Activated T-cell treated with anti-CD3 and anti-CD28 coated beads, Interleukin-2, amount 50 U/mL, for 24 hours (primary cell): ENCODE measurements at regions not wholly inside any gene's neighbourhood (a gene's known extent, or its start where the extent isn't known, plus 50 kb on each side); places are given as distances from the start of the nearest gene placed in this dataset.
"Not testable (repeated sequence)": the region's sequence is repeated elsewhere in the genome, so short reads cannot be mapped to it uniquely, and the experiment has no call there.

ENCODE experiments used
- DNase-seq: peaks from one replicate; pipeline ENCODE4 v3.0.0-alpha.2; 2020
- H3K27ac Mint-ChIP-seq: 2 replicates; pipeline ENCODE4 v1.8.0; 2020; ENCODE audit warnings: mild to moderate bottlenecking, mixed read lengths
- H3K27me3 Mint-ChIP-seq: 2 replicates; pipeline ENCODE4 v1.8.0; 2020; ENCODE audit warnings: mixed read lengths
- H3K36me3 Mint-ChIP-seq: 2 replicates; pipeline ENCODE4 v1.8.0; 2020; ENCODE audit warnings: low read depth, mixed read lengths
- H3K4me1 Mint-ChIP-seq: 2 replicates; pipeline ENCODE4 v1.8.0; 2020; ENCODE audit warnings: low read depth, mixed read lengths
- H3K4me3 Mint-ChIP-seq: 2 replicates; pipeline ENCODE4 v1.8.0; 2020; ENCODE audit warnings: mild to moderate bottlenecking, moderate library complexity, mixed read lengths
- H3K9me3 Mint-ChIP-seq: 2 replicates; pipeline ENCODE4 v1.8.0; 2020; ENCODE audit warnings: mixed read lengths

DNA sequence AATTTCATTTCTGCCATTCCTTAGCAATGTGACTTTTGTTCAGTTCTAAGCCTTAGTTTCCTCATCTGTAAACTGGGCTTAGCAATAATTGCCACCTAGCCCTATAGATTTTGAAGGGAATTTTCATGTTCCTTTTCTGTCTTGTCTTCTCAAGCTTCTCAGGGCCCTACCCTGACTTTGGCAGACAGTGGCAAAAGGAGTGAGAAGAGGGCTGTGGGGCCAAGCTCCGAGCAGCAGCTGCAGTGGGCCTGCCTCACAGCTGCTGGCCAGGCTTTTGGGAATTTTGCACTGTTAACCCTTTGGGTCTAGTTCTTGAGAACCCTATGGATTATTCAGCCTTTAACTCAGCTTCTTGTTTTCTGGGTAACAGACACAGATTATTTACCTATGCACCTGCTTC, 67.6 kb upstream of the IGSF1 start:
- Mint-ChIP-seq H3K27ac (no peak overlapping the region), H3K9me3 (no peaks in the 10 kb centered on the region), H3K36me3 (no peaks in the 10 kb centered on the region), H3K4me3 (no peak overlapping the region), H3K27me3 (peaks cover 28% of the 10 kb centered on the region), H3K4me1 (no peaks in the 10 kb centered on the region)
- no peak for DNase-seq

- Mint-ChIP-seq H3K27me3 (peaks cover 41% of the 10 kb centered on the region), H3K36me3 (no peaks in the 10 kb centered on the region), H3K9me3 (no peaks in the 10 kb centered on the region), H3K27ac (no peak overlapping the region), H3K4me3 (no peak overlapping the region), H3K4me1 (no peaks in the 10 kb centered on the region)
- no peak for DNase-seq
Measured at GRCh38 chrX:131359611-131360010, 70.5 kb upstream of the IGSF1 start.

GRCh38 chrX:131365766-131366165, 76.7 kb upstream of the IGSF1 start:
- Mint-ChIP-seq H3K27ac (no peak overlapping the region), H3K27me3 (peaks cover 59% of the 10 kb centered on the region), H3K36me3 (no peaks in the 10 kb centered on the region), H3K4me3 (no peak overlapping the region), H3K9me3 (no peaks in the 10 kb centered on the region), H3K4me1 (no peaks in the 10 kb centered on the region)
- no peak for DNase-seq

- no peaks in the 10 kb centered on the region for H3K9me3 Mint-ChIP-seq
- no peaks in the 10 kb centered on the region for H3K4me1 Mint-ChIP-seq
- no peak for DNase-seq
- no peaks in the 10 kb centered on the region for H3K36me3 Mint-ChIP-seq
- H3K27ac Mint-ChIP-seq, result no peak overlapping the region
- H3K27me3 Mint-ChIP-seq, result peaks cover 59% of the 10 kb centered on the region
- no peak overlapping the region for H3K4me3 Mint-ChIP-seq
Measured at GRCh38 chrX:131366407-131366806, 77.3 kb upstream of the IGSF1 start.

DNA sequence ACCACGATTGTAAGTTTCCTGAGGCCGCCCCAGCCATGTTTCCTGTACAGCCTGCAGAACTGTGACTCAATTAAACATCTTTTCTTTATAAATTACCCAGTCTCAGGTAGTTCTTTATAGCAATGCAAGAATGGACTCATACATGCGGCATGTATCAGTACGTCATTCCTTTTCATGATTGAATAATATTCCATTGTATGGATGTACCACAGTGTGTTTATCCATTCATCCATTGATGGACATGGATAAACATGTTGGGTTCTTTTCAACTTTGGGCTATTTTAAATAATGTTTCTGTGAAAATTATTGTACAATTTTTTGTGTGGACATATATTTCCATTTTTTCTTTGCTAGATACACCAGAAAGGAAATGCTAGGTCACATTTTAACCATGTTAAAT, 99.2 kb upstream of the IGSF1 start:
- Mint-ChIP-seq H3K27me3 (peaks cover 30% of the 10 kb centered on the region), H3K36me3 (no peaks in the 10 kb centered on the region), H3K4me3 (no peak overlapping the region), H3K9me3 (peaks cover 7% of the 10 kb centered on the region), H3K4me1 (no peaks in the 10 kb centered on the region), H3K27ac (no peak overlapping the region)
- no peak for DNase-seq

DNA sequence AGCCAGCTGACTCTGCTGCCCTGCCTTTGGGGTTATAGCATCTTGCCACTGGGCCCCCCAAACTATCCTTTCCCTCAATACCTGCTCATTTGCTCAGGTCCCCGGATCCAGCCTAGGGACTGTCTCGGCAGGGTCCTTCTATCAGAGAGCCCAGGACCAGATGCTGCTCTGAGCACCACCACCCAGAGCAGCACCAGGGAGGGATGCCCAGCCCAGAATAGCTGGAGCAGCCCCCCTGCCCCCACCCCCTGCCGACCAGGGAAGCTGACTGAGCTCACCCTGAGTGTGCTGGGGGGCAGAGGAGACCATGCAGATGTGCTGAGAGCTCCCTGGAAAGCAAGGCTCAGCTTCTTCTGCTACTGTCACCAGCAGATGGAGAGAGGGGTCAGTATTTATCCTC, 103.6 kb upstream of the IGSF1 start:
- peaks cover 55% of the 10 kb centered on the region for H3K27me3 Mint-ChIP-seq
- no peak overlapping the region for H3K27ac Mint-ChIP-seq
- H3K36me3 Mint-ChIP-seq, result no peaks in the 10 kb centered on the region
- no peak overlapping the region for H3K4me3 Mint-ChIP-seq
- DNase-seq, result no peak
- H3K4me1 Mint-ChIP-seq, result no peaks in the 10 kb centered on the region
- peaks cover 7% of the 10 kb centered on the region for H3K9me3 Mint-ChIP-seq

DNA sequence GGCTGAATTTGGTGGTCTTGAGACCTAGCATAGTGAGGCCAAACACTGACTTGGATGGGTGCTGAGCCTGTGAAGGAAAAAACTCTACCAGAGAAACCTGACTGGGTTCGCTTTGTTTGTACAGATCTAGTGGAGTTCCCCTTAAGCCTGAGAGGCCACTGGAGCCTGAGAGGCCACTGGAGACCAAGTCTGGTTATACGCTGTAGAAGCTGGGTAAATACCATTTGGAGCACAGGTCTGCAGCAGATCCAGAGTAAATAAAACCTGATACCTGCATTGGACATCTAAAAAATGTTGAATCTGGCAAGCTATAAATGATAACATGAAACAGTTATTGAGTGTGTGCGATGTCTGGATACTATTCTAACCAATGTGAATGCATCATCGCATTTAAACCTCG, 104.3 kb upstream of the IGSF1 start:
- Mint-ChIP-seq H3K4me1 (no peaks in the 10 kb centered on the region), H3K36me3 (no peaks in the 10 kb centered on the region), H3K27ac (no peak overlapping the region), H3K9me3 (no peaks in the 10 kb centered on the region), H3K27me3 (peaks cover 56% of the 10 kb centered on the region), H3K4me3 (no peak overlapping the region)
- DNase-seq, result no peak

- no peaks in the 10 kb centered on the region for H3K9me3 Mint-ChIP-seq
- H3K4me3 Mint-ChIP-seq, result no peak overlapping the region
- no peaks in the 10 kb centered on the region for H3K4me1 Mint-ChIP-seq
- peaks cover 59% of the 10 kb centered on the region for H3K27me3 Mint-ChIP-seq
- no peaks in the 10 kb centered on the region for H3K36me3 Mint-ChIP-seq
- H3K27ac Mint-ChIP-seq, result no peak overlapping the region
- DNase-seq, result no peak
Measured at GRCh38 chrX:131394384-131394783, 105.3 kb upstream of the IGSF1 start.

DNA sequence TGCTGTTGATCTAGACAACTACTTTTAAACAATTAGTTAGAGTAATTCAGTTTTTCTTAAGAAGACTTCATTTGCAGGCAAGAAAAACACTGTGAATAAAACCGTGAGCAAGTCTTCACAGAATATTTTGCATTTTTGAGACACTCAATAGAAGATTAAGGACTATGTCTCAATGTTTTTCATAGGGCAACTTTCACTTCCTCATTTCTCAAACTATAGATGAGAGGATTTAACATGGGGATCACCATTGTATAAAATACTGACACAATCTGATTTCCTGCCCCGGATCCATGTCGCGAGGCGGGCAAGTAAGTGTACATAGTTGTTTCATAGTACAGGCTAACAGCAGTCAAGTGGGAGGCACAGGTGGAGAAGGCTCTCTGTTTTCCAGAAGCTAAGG, 108.8 kb upstream of the IGSF1 start:
- DNase-seq, result no peak
- Mint-ChIP-seq H3K36me3 (no peaks in the 10 kb centered on the region), H3K27me3 (peaks cover 44% of the 10 kb centered on the region), H3K27ac (no peak overlapping the region), H3K4me3 (no peak overlapping the region), H3K9me3 (no peaks in the 10 kb centered on the region), H3K4me1 (no peaks in the 10 kb centered on the region)

- Mint-ChIP-seq H3K4me3 (no peak overlapping the region), H3K36me3 (no peaks in the 10 kb centered on the region), H3K27me3 (peaks cover 33% of the 10 kb centered on the region), H3K27ac (no peak overlapping the region), H3K9me3 (no peaks in the 10 kb centered on the region), H3K4me1 (no peaks in the 10 kb centered on the region)
- no peak for DNase-seq
Measured at GRCh38 chrX:131399678-131400428, 110.7 kb upstream of the IGSF1 start.

- H3K27me3 Mint-ChIP-seq, result peaks cover 33% of the 10 kb centered on the region
- H3K27ac Mint-ChIP-seq, result no peak overlapping the region
- H3K36me3 Mint-ChIP-seq, result no peaks in the 10 kb centered on the region
- no peaks in the 10 kb centered on the region for H3K9me3 Mint-ChIP-seq
- no peaks in the 10 kb centered on the region for H3K4me1 Mint-ChIP-seq
- no peak overlapping the region for H3K4me3 Mint-ChIP-seq
- DNase-seq, result no peak
Measured at GRCh38 chrX:131402124-131402811, 113.2 kb upstream of the IGSF1 start.

GRCh38 chrX:131405497-131405896, 116.4 kb upstream of the IGSF1 start:
- Mint-ChIP-seq H3K36me3 (no peaks in the 10 kb centered on the region), H3K4me3 (no peak overlapping the region), H3K27me3 (peaks cover 27% of the 10 kb centered on the region), H3K27ac (no peak overlapping the region), H3K4me1 (no peaks in the 10 kb centered on the region), H3K9me3 (no peaks in the 10 kb centered on the region)
- no peak for DNase-seq

DNA sequence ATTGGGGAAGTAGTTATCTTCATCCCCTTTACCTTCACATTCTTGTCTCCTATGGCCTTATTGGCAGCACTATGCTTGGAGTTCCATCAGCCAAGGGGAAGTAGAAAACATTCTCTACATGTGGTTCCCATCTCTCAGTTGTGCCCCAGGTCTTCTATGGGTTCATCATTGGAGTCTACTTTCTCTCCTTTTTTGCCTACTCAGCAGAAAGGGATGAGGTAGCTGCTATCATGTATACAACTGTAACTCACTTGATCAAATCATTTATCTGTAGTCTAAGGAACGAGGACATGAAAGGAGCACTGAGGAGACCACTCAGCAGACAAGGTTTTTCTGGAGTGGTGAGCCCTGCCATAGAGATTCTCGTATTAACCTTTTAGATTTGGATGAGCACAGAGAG, 119.0 kb upstream of the OR13H1 start:
- no peaks in the 10 kb centered on the region for H3K9me3 Mint-ChIP-seq
- no peak overlapping the region for H3K27ac Mint-ChIP-seq
- H3K4me3 Mint-ChIP-seq, result no peak overlapping the region
- H3K27me3 Mint-ChIP-seq, result peaks cover 55% of the 10 kb centered on the region
- H3K4me1 Mint-ChIP-seq, result no peaks in the 10 kb centered on the region
- no peak for DNase-seq
- H3K36me3 Mint-ChIP-seq, result no peaks in the 10 kb centered on the region

DNA sequence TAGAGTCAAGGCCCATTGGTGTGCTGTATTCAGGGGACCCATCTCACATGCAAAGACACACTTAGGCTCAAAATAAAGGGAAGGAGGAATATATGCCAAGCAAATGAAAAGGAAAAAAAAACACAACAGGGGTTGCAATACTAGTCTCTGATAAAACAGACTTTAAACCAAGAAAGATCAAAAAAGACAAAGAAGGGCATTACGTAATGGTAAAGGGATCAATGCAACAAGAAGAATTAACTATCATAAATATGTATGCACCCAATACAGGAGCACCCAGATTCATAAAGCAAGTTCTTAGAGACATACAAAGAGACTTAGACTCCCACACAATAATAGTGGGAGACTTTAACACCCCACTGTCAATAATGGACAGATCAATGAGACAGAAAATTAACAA, 113.4 kb upstream of the OR13H1 start:
- not testable (repeated sequence) for H3K4me1 Mint-ChIP-seq, DNase-seq, H3K27ac Mint-ChIP-seq, H3K4me3 Mint-ChIP-seq, H3K36me3 Mint-ChIP-seq, H3K9me3 Mint-ChIP-seq
- H3K27me3 Mint-ChIP-seq, result peaks cover 49% of the 10 kb centered on the region

DNA sequence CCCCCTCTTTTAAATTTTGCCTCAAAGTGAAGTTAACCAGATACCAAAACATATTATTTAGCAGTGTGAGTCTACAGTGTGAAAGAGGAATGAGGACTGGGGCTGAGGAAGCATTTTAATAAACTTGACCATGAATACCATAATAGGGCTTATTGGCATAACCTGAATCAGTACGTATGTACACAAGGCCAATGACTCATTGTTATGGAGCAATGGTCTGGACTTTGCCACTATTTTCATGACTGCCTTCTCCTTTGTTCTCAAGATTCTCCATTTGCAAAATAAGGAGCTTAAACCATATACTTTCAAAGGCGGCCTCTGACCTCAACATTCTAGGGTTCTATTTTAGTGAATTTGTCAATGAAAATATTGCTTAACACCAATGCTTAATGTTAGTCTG, 102.8 kb upstream of the OR13H1 start:
- H3K27me3 Mint-ChIP-seq, result peaks cover 23% of the 10 kb centered on the region
- H3K27ac Mint-ChIP-seq, result no peak overlapping the region
- no peaks in the 10 kb centered on the region for H3K9me3 Mint-ChIP-seq

More for the DNA sequence above, 102.8 kb upstream of the OR13H1 start:
- H3K36me3 Mint-ChIP-seq, result no peaks in the 10 kb centered on the region
- H3K4me1 Mint-ChIP-seq, result no peaks in the 10 kb centered on the region
- H3K4me3 Mint-ChIP-seq, result no peak overlapping the region
- no peak for DNase-seq
